HEK293 (cell line): ENCODE measurements at regions not wholly inside any gene's neighbourhood (a gene's known extent, or its start where the extent isn't known, plus 50 kb on each side); places are given as distances from the start of the nearest gene placed in this dataset.

ENCODE experiments used
- CTCF ChIA-PET: fragments of 350-600 bp; formaldehyde crosslinking; extraction: SDS; loops from one replicate; lab custom pipeline; 2021; ENCODE audit warnings: antibody characterized with exemption; lab: Yijun Ruan, JAX
- POLR2A ChIA-PET: fragments of 300-600 bp; formaldehyde crosslinking; extraction: SDS; loops from one replicate; lab custom pipeline; 2020; ENCODE audit warnings: antibody characterized with exemption, inconsistent platforms; lab: Yijun Ruan, JAX
- H3K27ac ChIP-seq: fragments of 200-500 bp; sonication (Bioruptor generic); 2 replicates; pipeline ENCODE4 v1.5.1; 2014; ENCODE audit warnings: low read depth, low read length, control low read depth, inconsistent platforms; ENCODE audit errors: extremely low read depth
- H3K36me3 ChIP-seq, 2 experiments: fragments of 200-500 bp in 1 of 2; sonication (Bioruptor generic) in 1 of 2; 1 replicate in 1 of 2; 2 replicates in 1 of 2; pipeline ENCODE4 v1.5.1; 2014 to 2017; ENCODE audit warnings: inconsistent platforms in 2 of 2, low read length in 2 of 2; ENCODE audit not compliant: control insufficient read depth in 2 of 2, insufficient read depth in 1 of 2
- H3K4me1 ChIP-seq: fragments of 200-500 bp; sonication (Bioruptor generic); 2 replicates; pipeline ENCODE4 v1.5.1; 2014; ENCODE audit warnings: mild to moderate bottlenecking, low read length, inconsistent platforms; ENCODE audit not compliant: control insufficient read depth, insufficient read depth
- H3K4me3 ChIP-seq: 2 replicates; pipeline ENCODE4 v1.5.1; 2011; ENCODE audit warnings: low read depth, mild to moderate bottlenecking, control low read depth, low read length, moderate library complexity
- H3K9me3 ChIP-seq: fragments of 200-500 bp; sonication (Bioruptor generic); 2 replicates; pipeline ENCODE4 v1.5.1; 2014; ENCODE audit warnings: low read depth, low read length, inconsistent platforms; ENCODE audit not compliant: control insufficient read depth, insufficient read depth
- BCL11A ChIP-seq: fragments of 450-650 bp; formaldehyde crosslinking; IDR thresholded peaks from 2 replicates; pipeline ENCODE4 v1.5.1; 2016; ENCODE audit warnings: low read depth, missing biosample characterization, missing genetic modification characterization
- CTCF ChIP-seq: fragments of 450-650 bp; formaldehyde crosslinking; IDR thresholded peaks from 2 replicates; pipeline ENCODE4 v1.5.1; 2016; ENCODE audit warnings: missing biosample characterization, missing genetic modification characterization
- HOXD13 ChIP-seq: sonication (generic); formaldehyde crosslinking; IDR thresholded peaks from 2 replicates; pipeline ENCODE4 v1.8.0; 2022; ENCODE audit warnings: missing genetic modification reagents, borderline replicate concordance
- KLF7 ChIP-seq: fragments of 450-650 bp; formaldehyde crosslinking; IDR thresholded peaks from 2 replicates; pipeline ENCODE4 v1.5.1; 2016; ENCODE audit warnings: missing biosample characterization, missing genetic modification characterization, borderline replicate concordance
- OSR2 ChIP-seq: fragments of 450-650 bp; formaldehyde crosslinking; IDR thresholded peaks from 2 replicates; pipeline ENCODE4 v1.5.1; 2016; ENCODE audit warnings: missing biosample characterization, missing genetic modification characterization
- ZBTB1 ChIP-seq: fragments of 450-650 bp; formaldehyde crosslinking; IDR thresholded peaks from 2 replicates; pipeline ENCODE4 v1.5.1; 2016; ENCODE audit warnings: missing biosample characterization, missing genetic modification characterization
- ZBTB10 ChIP-seq: fragments of 450-650 bp; formaldehyde crosslinking; IDR thresholded peaks from 2 replicates; pipeline ENCODE4 v1.5.1; 2016; ENCODE audit warnings: missing biosample characterization, missing genetic modification characterization
- ZBTB48 ChIP-seq: fragments of 450-650 bp; formaldehyde crosslinking; IDR thresholded peaks from 2 replicates; pipeline ENCODE4 v1.5.1; 2016; ENCODE audit warnings: missing biosample characterization, missing genetic modification characterization
- ZNF184 ChIP-seq: fragments of 450-650 bp; IDR thresholded peaks from 2 replicates; pipeline ENCODE4 v1.5.1; 2018; ENCODE audit warnings: missing biosample characterization, mild to moderate bottlenecking, missing genetic modification characterization
- ZNF19 ChIP-seq: fragments of 450-650 bp; formaldehyde crosslinking; IDR thresholded peaks from 2 replicates; pipeline ENCODE4; 2016; ENCODE audit warnings: missing biosample characterization, missing genetic modification characterization, low read depth
- ZNF239 ChIP-seq: fragments of 450-650 bp; formaldehyde crosslinking; IDR thresholded peaks from 2 replicates; pipeline ENCODE4 v1.5.1; 2016; ENCODE audit warnings: missing biosample characterization, missing genetic modification characterization
- ZNF324 ChIP-seq: fragments of 450-650 bp; formaldehyde crosslinking; IDR thresholded peaks from 2 replicates; pipeline ENCODE4 v1.5.1; 2016; ENCODE audit warnings: missing biosample characterization, missing genetic modification characterization
- ZNF366 ChIP-seq: fragments of 450-650 bp; formaldehyde crosslinking; conservative IDR thresholded peaks from 2 replicates; pipeline ENCODE4 v1.5.1; 2016; ENCODE audit warnings: missing biosample characterization, missing genetic modification characterization
- ZNF629 ChIP-seq: fragments of 450-650 bp; formaldehyde crosslinking; IDR thresholded peaks from 2 replicates; pipeline ENCODE4 v1.5.1; 2017; ENCODE audit warnings: missing biosample characterization, missing genetic modification characterization
- ZNF658 ChIP-seq: fragments of 450-650 bp; formaldehyde crosslinking; IDR thresholded peaks from 2 replicates; pipeline ENCODE4; 2016; ENCODE audit warnings: missing biosample characterization, missing genetic modification characterization
- ZNF664 ChIP-seq: fragments of 450-650 bp; formaldehyde crosslinking; IDR thresholded peaks from 2 replicates; pipeline ENCODE4 v1.5.1; 2016; ENCODE audit warnings: missing biosample characterization, missing genetic modification characterization
- ZNF747 ChIP-seq: fragments of 450-650 bp; formaldehyde crosslinking; IDR thresholded peaks from 2 replicates; pipeline ENCODE4 v1.5.1; 2016; ENCODE audit warnings: missing biosample characterization, missing genetic modification characterization
- ZNF792 ChIP-seq: fragments of 450-650 bp; formaldehyde crosslinking; IDR thresholded peaks from 2 replicates; pipeline ENCODE4 v1.5.1; 2016; ENCODE audit warnings: missing biosample characterization, missing genetic modification characterization
- ZSCAN18 ChIP-seq: fragments of 450-650 bp; formaldehyde crosslinking; IDR thresholded peaks from 2 replicates; pipeline ENCODE4 v1.5.1; 2016; ENCODE audit warnings: missing biosample characterization, missing genetic modification characterization

GRCh38 chr12:24270464-24270863, 321.0 kb upstream of the SOX5 start:
- CTCF ChIA-PET, result interaction anchor here (0.6 kb wide), 1 partner anchor 10 kb away, joined by 3 read pairs; no protein-coding TSS in a partner anchor
- Histone ChIP-seq H3K27ac (no peak overlapping the region), H3K36me3 (no peaks in the 10 kb centered on the region), H3K4me1 (no peaks in the 10 kb centered on the region)
- POLR2A ChIA-PET, result no interaction called here
- TF ChIP-seq ZSCAN18 (tag by site-specific recombination), result no peak
- no peak for TF ChIP-seq ZNF324 (tag by site-specific recombination)
- no peak for TF ChIP-seq ZBTB10 (tag by site-specific recombination)
- no peak for TF ChIP-seq HOXD13 (CRISPR knock-in tag)
- no peak for TF ChIP-seq ZNF366 (tag by site-specific recombination)
- TF ChIP-seq ZBTB48 (tag by site-specific recombination), result no peak
- no peak for TF ChIP-seq ZNF792 (tag by site-specific recombination)
- no peak for TF ChIP-seq ZNF629
- TF ChIP-seq ZNF658 (tag by site-specific recombination), result no peak
- TF ChIP-seq ZNF19, result no peak
- TF ChIP-seq ZNF184 (tag by site-specific recombination), result no peak
- TF ChIP-seq OSR2, result no peak
- TF ChIP-seq ZNF664, result no peak
- no peak for TF ChIP-seq ZBTB1 (tag by site-specific recombination)
- no peak for TF ChIP-seq BCL11A (tag by site-specific recombination)
- TF ChIP-seq ZNF239 (tag by site-specific recombination), result no peak
- TF ChIP-seq, all 188 proteins: peak for 0
- Histone ChIP-seq H3K4me3 (no peak overlapping the region), H3K9me3 (no peaks in the 10 kb centered on the region)

GRCh38 chr12:24268663-24269186, 319.3 kb upstream of the SOX5 start:
- Histone ChIP-seq H3K27ac (no peak overlapping the region), H3K4me3 (no peak overlapping the region), H3K9me3 (no peaks in the 10 kb centered on the region), H3K4me1 (no peaks in the 10 kb centered on the region), H3K36me3 (no peaks in the 10 kb centered on the region)
- ChIA-PET POLR2A (no interaction called here), CTCF (interaction anchor here (0.6 to 1.1 kb wide), 3 partner anchors 25 to 327 kb away, joined by 3 read pairs; no protein-coding TSS in a partner anchor)
- TF ChIP-seq CTCF (tag by site-specific recombination) (no peak), KLF7 (tag by site-specific recombination) (no peak), ZNF747 (tag by site-specific recombination) (no peak)
